H1 (cell line): ENCODE measurements at regions not wholly inside any gene's neighbourhood (a gene's known extent, or its start where the extent isn't known, plus 50 kb on each side); places are given as distances from the start of the nearest gene placed in this dataset.

Source experiments
- CBX8 ChIP-seq: fragments of 300-800, 300-1000 bp; sonication (generic); IDR thresholded peaks from 2 replicates; pipeline ENCODE4 v1.7.1; 2016; ENCODE audit warnings: low read depth, low read length, borderline replicate concordance
- HDAC2 ChIP-seq, 2 experiments: fragments of 300-600 bp in 1 of 2; sonication (generic) in 1 of 2; IDR thresholded peaks; 2 replicates each; pipeline ENCODE4 v1.6.1; 2011 to 2012; ENCODE audit warnings: low read depth in 2 of 2, low read length in 2 of 2, mild to moderate bottlenecking in 2 of 2, moderate library complexity in 2 of 2, borderline replicate concordance in 1 of 2, inconsistent platforms in 1 of 2
- KDM1A ChIP-seq: fragments of 200-600, 300-600 bp; sonication (generic); IDR thresholded peaks from 2 replicates; pipeline ENCODE4 v1.7.1; 2016; ENCODE audit warnings: mild to moderate bottlenecking, low read length, borderline replicate concordance
- KDM5A ChIP-seq: fragments of 200-600 bp; IDR thresholded peaks from 2 replicates; pipeline ENCODE4 v1.7.1; 2012; ENCODE audit warnings: mild to moderate bottlenecking, low read length, inconsistent platforms, mixed read lengths
- NRF1 ChIP-seq: IDR thresholded peaks from 2 replicates; pipeline ENCODE4 v1.6.1; 2011; ENCODE audit warnings: mild to moderate bottlenecking, low read depth, low read length, improper control_type of control experiment
- RAD21 ChIP-seq, 2 experiments: IDR thresholded peaks in 1 of 2; conservative IDR thresholded peaks in 1 of 2; 2 replicates each; pipeline ENCODE4 v1.6.1; 2011; ENCODE audit warnings: low read depth in 2 of 2, low read length in 2 of 2, improper control_type of control experiment in 1 of 2, inconsistent platforms in 1 of 2, mild to moderate bottlenecking in 1 of 2, moderate library complexity in 1 of 2
- SAP30 ChIP-seq: fragments of 300-600 bp; sonication (generic); IDR thresholded peaks from 2 replicates; pipeline ENCODE4 v1.7.1; 2012; ENCODE audit warnings: low read length, moderate library complexity, mild to moderate bottlenecking, inconsistent platforms; ENCODE audit not compliant: insufficient read depth, insufficient replicate concordance
- SIX5 ChIP-seq: IDR thresholded peaks from 2 replicates; pipeline ENCODE4 v1.6.1; 2011; ENCODE audit warnings: mild to moderate bottlenecking, low read depth, low read length
- SP1 ChIP-seq: IDR thresholded peaks from 2 replicates; pipeline ENCODE4 v1.6.1; 2011; ENCODE audit warnings: low read depth, low read length
- SRF ChIP-seq: IDR thresholded peaks from 2 replicates; pipeline ENCODE4 v1.6.1; 2011; ENCODE audit warnings: mild to moderate bottlenecking, low read depth, low read length, moderate library complexity
- TF ChIP-seq, protein P1 (sequence below): fragments of 300-600 bp; sonication (generic); IDR thresholded peaks from 2 replicates; pipeline ENCODE4 v1.7.1; 2012; ENCODE audit warnings: low read length, moderate library complexity, mild to moderate bottlenecking, inconsistent platforms; ENCODE audit not compliant: insufficient replicate concordance
- TF ChIP-seq, protein P2 (sequence below): IDR thresholded peaks from 2 replicates; pipeline ENCODE4 v1.6.1; 2012; ENCODE audit warnings: inconsistent platforms

GRCh38 chr10:10845185-10845584 lies 172.5 kb upstream of the CELF2 start (continued):
- TF ChIP-seq, protein P1, sequence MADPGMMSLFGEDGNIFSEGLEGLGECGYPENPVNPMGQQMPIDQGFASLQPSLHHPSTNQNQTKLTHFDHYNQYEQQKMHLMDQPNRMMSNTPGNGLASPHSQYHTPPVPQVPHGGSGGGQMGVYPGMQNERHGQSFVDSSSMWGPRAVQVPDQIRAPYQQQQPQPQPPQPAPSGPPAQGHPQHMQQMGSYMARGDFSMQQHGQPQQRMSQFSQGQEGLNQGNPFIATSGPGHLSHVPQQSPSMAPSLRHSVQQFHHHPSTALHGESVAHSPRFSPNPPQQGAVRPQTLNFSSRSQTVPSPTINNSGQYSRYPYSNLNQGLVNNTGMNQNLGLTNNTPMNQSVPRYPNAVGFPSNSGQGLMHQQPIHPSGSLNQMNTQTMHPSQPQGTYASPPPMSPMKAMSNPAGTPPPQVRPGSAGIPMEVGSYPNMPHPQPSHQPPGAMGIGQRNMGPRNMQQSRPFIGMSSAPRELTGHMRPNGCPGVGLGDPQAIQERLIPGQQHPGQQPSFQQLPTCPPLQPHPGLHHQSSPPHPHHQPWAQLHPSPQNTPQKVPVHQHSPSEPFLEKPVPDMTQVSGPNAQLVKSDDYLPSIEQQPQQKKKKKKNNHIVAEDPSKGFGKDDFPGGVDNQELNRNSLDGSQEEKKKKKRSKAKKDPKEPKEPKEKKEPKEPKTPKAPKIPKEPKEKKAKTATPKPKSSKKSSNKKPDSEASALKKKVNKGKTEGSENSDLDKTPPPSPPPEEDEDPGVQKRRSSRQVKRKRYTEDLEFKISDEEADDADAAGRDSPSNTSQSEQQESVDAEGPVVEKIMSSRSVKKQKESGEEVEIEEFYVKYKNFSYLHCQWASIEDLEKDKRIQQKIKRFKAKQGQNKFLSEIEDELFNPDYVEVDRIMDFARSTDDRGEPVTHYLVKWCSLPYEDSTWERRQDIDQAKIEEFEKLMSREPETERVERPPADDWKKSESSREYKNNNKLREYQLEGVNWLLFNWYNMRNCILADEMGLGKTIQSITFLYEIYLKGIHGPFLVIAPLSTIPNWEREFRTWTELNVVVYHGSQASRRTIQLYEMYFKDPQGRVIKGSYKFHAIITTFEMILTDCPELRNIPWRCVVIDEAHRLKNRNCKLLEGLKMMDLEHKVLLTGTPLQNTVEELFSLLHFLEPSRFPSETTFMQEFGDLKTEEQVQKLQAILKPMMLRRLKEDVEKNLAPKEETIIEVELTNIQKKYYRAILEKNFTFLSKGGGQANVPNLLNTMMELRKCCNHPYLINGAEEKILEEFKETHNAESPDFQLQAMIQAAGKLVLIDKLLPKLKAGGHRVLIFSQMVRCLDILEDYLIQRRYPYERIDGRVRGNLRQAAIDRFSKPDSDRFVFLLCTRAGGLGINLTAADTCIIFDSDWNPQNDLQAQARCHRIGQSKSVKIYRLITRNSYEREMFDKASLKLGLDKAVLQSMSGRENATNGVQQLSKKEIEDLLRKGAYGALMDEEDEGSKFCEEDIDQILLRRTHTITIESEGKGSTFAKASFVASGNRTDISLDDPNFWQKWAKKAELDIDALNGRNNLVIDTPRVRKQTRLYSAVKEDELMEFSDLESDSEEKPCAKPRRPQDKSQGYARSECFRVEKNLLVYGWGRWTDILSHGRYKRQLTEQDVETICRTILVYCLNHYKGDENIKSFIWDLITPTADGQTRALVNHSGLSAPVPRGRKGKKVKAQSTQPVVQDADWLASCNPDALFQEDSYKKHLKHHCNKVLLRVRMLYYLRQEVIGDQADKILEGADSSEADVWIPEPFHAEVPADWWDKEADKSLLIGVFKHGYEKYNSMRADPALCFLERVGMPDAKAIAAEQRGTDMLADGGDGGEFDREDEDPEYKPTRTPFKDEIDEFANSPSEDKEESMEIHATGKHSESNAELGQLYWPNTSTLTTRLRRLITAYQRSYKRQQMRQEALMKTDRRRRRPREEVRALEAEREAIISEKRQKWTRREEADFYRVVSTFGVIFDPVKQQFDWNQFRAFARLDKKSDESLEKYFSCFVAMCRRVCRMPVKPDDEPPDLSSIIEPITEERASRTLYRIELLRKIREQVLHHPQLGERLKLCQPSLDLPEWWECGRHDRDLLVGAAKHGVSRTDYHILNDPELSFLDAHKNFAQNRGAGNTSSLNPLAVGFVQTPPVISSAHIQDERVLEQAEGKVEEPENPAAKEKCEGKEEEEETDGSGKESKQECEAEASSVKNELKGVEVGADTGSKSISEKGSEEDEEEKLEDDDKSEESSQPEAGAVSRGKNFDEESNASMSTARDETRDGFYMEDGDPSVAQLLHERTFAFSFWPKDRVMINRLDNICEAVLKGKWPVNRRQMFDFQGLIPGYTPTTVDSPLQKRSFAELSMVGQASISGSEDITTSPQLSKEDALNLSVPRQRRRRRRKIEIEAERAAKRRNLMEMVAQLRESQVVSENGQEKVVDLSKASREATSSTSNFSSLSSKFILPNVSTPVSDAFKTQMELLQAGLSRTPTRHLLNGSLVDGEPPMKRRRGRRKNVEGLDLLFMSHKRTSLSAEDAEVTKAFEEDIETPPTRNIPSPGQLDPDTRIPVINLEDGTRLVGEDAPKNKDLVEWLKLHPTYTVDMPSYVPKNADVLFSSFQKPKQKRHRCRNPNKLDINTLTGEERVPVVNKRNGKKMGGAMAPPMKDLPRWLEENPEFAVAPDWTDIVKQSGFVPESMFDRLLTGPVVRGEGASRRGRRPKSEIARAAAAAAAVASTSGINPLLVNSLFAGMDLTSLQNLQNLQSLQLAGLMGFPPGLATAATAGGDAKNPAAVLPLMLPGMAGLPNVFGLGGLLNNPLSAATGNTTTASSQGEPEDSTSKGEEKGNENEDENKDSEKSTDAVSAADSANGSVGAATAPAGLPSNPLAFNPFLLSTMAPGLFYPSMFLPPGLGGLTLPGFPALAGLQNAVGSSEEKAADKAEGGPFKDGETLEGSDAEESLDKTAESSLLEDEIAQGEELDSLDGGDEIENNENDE = no peak
- TF ChIP-seq SRF = no peak
- no peak for TF ChIP-seq SAP30
- TF ChIP-seq HDAC2 (IDR thresholded peaks at IDR 0.05; ENCODE audit: borderline replicate concordance in 1 of 2, low read depth in 2 of 2, low read length in 2 of 2) = no peak
- TF ChIP-seq KDM5A = no peak
- TF ChIP-seq KDM1A = no peak
- no peak for TF ChIP-seq CBX8
- no peak for TF ChIP-seq SP1
- no peak for TF ChIP-seq NRF1
- no peak for TF ChIP-seq RAD21 (IDR thresholded peaks at IDR 0.05 in 1 of 2, conservative IDR thresholded peaks at IDR 0.05 in 1 of 2; ENCODE audit: low read depth in 2 of 2, low read length in 2 of 2)
- TF ChIP-seq, protein P2, sequence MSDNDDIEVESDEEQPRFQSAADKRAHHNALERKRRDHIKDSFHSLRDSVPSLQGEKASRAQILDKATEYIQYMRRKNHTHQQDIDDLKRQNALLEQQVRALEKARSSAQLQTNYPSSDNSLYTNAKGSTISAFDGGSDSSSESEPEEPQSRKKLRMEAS = no peak
- no peak for TF ChIP-seq SIX5
